K562 (cell line): ENCODE measurements at regions not wholly inside any gene's neighbourhood (a gene's known extent, or its start where the extent isn't known, plus 50 kb on each side); places are given as distances from the start of the nearest gene placed in this dataset.

ENCODE experiments used
- ATAC-seq: fragments of 200-7000 bp; cut with Tn5 transposase; 3 replicates; pipeline ENCODE4 v1.9.1; 2020; ENCODE audit warnings: moderate library complexity
- BruUV-seq: library from RNA; stranded (reverse); fragments of 400-500 nt; replicated peaks from 2 replicates; lab custom pipeline; 2021; lab: Mats Ljungman, UMichigan
- CTCF ChIA-PET: fragments of 300-600 bp; formaldehyde crosslinking; extraction: SDS; loops from one replicate; lab custom pipeline; 2021; ENCODE audit warnings: low intra/inter-chr PET ratio; lab: Yijun Ruan, JAX
- POLR2A ChIA-PET: fragments of 300-600, 350-650 bp; sonication (Branson Sonifier 250); formaldehyde crosslinking; extraction: SDS; loops from one replicate; lab custom pipeline; 2021; ENCODE audit warnings: antibody characterized with exemption, inconsistent platforms; lab: Yijun Ruan, JAX
- DNase-seq, 4 experiments: peaks; one replicate each; pipeline versions ENCODE4 v3.0.0 to v3.0.0-alpha.2; 2011 to 2018; ENCODE audit warnings: low spot score in 3 of 4, mixed read lengths in 3 of 4; ENCODE audit errors: extremely low read depth in 1 of 4
- FAIRE-seq: peaks from 2 replicates; lab custom pipeline; 2011; peaks lifted over from hg19 to GRCh38; lab: Jason Lieb, UNC
- H2AFZ ChIP-seq: 2 replicates; pipeline ENCODE4 v1.6.0; 2011; ENCODE audit warnings: low read depth, low read length, control low read depth, inconsistent platforms
- H3K27ac ChIP-seq: fragments of 200-600 bp; 3 replicates; pipeline ENCODE4 v1.8.0; 2011; ENCODE audit warnings: low read depth, mild to moderate bottlenecking, control low read depth, inconsistent platforms, low read length, moderate library complexity, mixed read lengths; ENCODE audit errors: extremely low read depth
- H3K27me3 ChIP-seq, 2 experiments: fragments of 300-600 bp in 1 of 2; 2 replicates in 1 of 2; 3 replicates in 1 of 2; pipeline versions ENCODE4 v1.6.0 to v1.8.0; 2011; ENCODE audit warnings: inconsistent platforms in 2 of 2, low read length in 2 of 2, mild to moderate bottlenecking in 1 of 2, mixed read lengths in 1 of 2, moderate library complexity in 1 of 2; ENCODE audit not compliant: control insufficient read depth in 2 of 2, insufficient read depth in 2 of 2
- H3K36me3 ChIP-seq: fragments of 300-600 bp; 3 replicates; pipeline ENCODE4 v1.8.0; 2011; ENCODE audit warnings: mild to moderate bottlenecking, low read length, inconsistent platforms; ENCODE audit not compliant: control insufficient read depth, insufficient read depth
- H3K4me1 ChIP-seq, 2 experiments: fragments of 200-600 bp in 1 of 2; replicated peaks in 1 of 2; 2 replicates in 1 of 2; 3 replicates in 1 of 2; pipeline versions ENCODE4 v1.5.1 to v1.8.0; 2011; ENCODE audit warnings: inconsistent platforms in 2 of 2, low read length in 2 of 2, mild to moderate bottlenecking in 1 of 2, mixed read lengths in 1 of 2, moderate library complexity in 1 of 2; ENCODE audit not compliant: control insufficient read depth in 2 of 2, insufficient read depth in 2 of 2
- H3K4me2 ChIP-seq: 2 replicates; pipeline ENCODE4 v1.6.1; 2011; ENCODE audit warnings: low read length, control low read depth, inconsistent platforms, mixed read lengths; ENCODE audit not compliant: insufficient read depth
- H3K4me3 ChIP-seq: fragments of 200-600 bp; sonication (generic), shearing (Covaris generic); 2 replicates; pipeline ENCODE4 v1.5.1; 2016; ENCODE audit warnings: control low read depth, inconsistent platforms
- H3K79me2 ChIP-seq: fragments of 200-600 bp; 3 replicates; pipeline ENCODE4 v1.8.0; 2011; ENCODE audit warnings: low read length, inconsistent platforms; ENCODE audit not compliant: control insufficient read depth, insufficient read depth
- H3K9ac ChIP-seq, 2 experiments: 2 replicates each; pipeline versions ENCODE4 v1.6.0 to v1.6.1; 2011; ENCODE audit warnings: low read depth in 2 of 2, low read length in 2 of 2, control low read depth in 1 of 2, inconsistent platforms in 1 of 2, mild to moderate bottlenecking in 1 of 2, mixed read lengths in 1 of 2; ENCODE audit not compliant: insufficient read depth in 1 of 2
- H3K9me1 ChIP-seq: one replicate; pipeline ENCODE4 v1.6.0; 2011; ENCODE audit warnings: inconsistent platforms, mild to moderate bottlenecking, low read length, moderate library complexity; ENCODE audit not compliant: control insufficient read depth, insufficient read depth
- H3K9me3 ChIP-seq: replicated peaks from 2 replicates; pipeline ENCODE4 v1.5.1; 2011; ENCODE audit warnings: low read depth, low read length, inconsistent platforms; ENCODE audit not compliant: control insufficient read depth, insufficient read depth
- H4K20me1 ChIP-seq: replicated peaks from 2 replicates; pipeline ENCODE4 v1.6.1; 2011; ENCODE audit warnings: low read length, inconsistent platforms, mixed read lengths; ENCODE audit not compliant: control insufficient read depth, insufficient read depth
- CTBP1 ChIP-seq: fragments of 450-650 bp; IDR thresholded peaks from 2 replicates; pipeline ENCODE4 v1.6.1; 2016; ENCODE audit warnings: borderline replicate concordance
- EGR1 ChIP-seq: fragments of 450-650 bp; conservative IDR thresholded peaks from 2 replicates; pipeline ENCODE4 v1.6.1; 2017; ENCODE audit warnings: mild to moderate bottlenecking
- EP300 ChIP-seq: IDR thresholded peaks from 2 replicates; pipeline ENCODE4 v1.6.1; 2012; ENCODE audit warnings: low read length, improper control_type of control experiment
- HDAC8 ChIP-seq: fragments of 450-650 bp; IDR thresholded peaks from 2 replicates; pipeline ENCODE4 v1.6.1; 2016; ENCODE audit warnings: mild to moderate bottlenecking, missing genetic modification characterization, moderate library complexity, missing compliant biosample characterization
- JUND ChIP-seq, 2 experiments: IDR thresholded peaks; 2 replicates in 1 of 2; 3 replicates in 1 of 2; pipeline ENCODE4 v1.6.1; 2011; ENCODE audit warnings: borderline replicate concordance in 2 of 2, low read depth in 2 of 2, low read length in 2 of 2, improper control_type of control experiment in 1 of 2, missing biosample characterization in 1 of 2, missing genetic modification characterization in 1 of 2, missing genetic modification reagents in 1 of 2
- MEF2D ChIP-seq: conservative IDR thresholded peaks from 2 replicates; pipeline ENCODE4 v1.6.1; 2016; ENCODE audit warnings: low read depth, missing genetic modification characterization, missing compliant biosample characterization
- PRPF4 ChIP-seq: fragments of 200-400 bp; formaldehyde crosslinking; IDR thresholded peaks from one replicate; pipeline ENCODE4 v1.6.1; 2017; ENCODE audit warnings: low read length, low read depth, mild to moderate bottlenecking; ENCODE audit not compliant: insufficient read depth, poor library complexity, severe bottlenecking
- SREBF2 ChIP-seq: sonication (generic); formaldehyde crosslinking; IDR thresholded peaks from 2 replicates; pipeline ENCODE4 v1.4.0; 2020; ENCODE audit warnings: mild to moderate bottlenecking, missing genetic modification reagents
- TBP ChIP-seq: optimal IDR thresholded peaks from 2 replicates; pipeline ENCODE3; 2011; ENCODE audit warnings: low read depth, low read length, improper control_type of control experiment
- TEAD2 ChIP-seq: fragments of 450-650 bp; IDR thresholded peaks from 2 replicates; pipeline ENCODE4 v1.6.1; 2016; ENCODE audit warnings: missing genetic modification characterization, control low read depth, missing compliant biosample characterization
- XRCC4 ChIP-seq: IDR thresholded peaks from one replicate; pipeline ENCODE4 v1.6.1; 2011; ENCODE audit not compliant: insufficient read depth, insufficient read length; ENCODE audit errors: extremely low read depth
- ZC3H4 ChIP-seq: sonication (generic); formaldehyde crosslinking; IDR thresholded peaks from 2 replicates; pipeline ENCODE4 v1.9.0; 2021; ENCODE audit warnings: missing genetic modification reagents, borderline replicate concordance
- ZNF668 ChIP-seq: fragments of 250-450 bp; sonication (Bioruptor Pico); IDR thresholded peaks from 2 replicates; pipeline ENCODE4 v1.8.0; 2022; ENCODE audit warnings: mild to moderate bottlenecking, inconsistent platforms
- WGBS: fragments of 100-300 bp; shearing (Covaris generic); methylation state at CpG from one replicate; pipeline ENCODE4 v1.1.6; 2016; ENCODE audit warnings: low coverage, mixed read lengths; ENCODE audit not compliant: insufficient coverage; ENCODE audit errors: missing lambda C conversion rate; 5-methylcytosine and 5-hydroxymethylcytosine counted together
- in situ Hi-C: fragments of 300-500 bp; cut with MboI; formaldehyde crosslinking; loops from 4 replicates; pipeline ENCODE4 v1.15.0; 2018; ENCODE audit warnings: inconsistent platforms, mixed read lengths
- intact Hi-C: fragments of 100-400 bp; cut with micrococcal nuclease; formaldehyde crosslinking; loops from 2 replicates; pipeline ENCODE4 v1.14.2; 2022
- TF ChIP-seq, protein P1 (sequence below): fragments of 450-650 bp; IDR thresholded peaks from 2 replicates; pipeline ENCODE4 v1.6.1; 2016; ENCODE audit warnings: borderline replicate concordance
- TF ChIP-seq, protein P2 (sequence below): fragments of 200-800 bp; sonication (Bioruptor generic); IDR thresholded peaks from 2 replicates; pipeline ENCODE4 v1.6.1; 2016; ENCODE audit warnings: missing genetic modification characterization, missing compliant biosample characterization

DNA sequence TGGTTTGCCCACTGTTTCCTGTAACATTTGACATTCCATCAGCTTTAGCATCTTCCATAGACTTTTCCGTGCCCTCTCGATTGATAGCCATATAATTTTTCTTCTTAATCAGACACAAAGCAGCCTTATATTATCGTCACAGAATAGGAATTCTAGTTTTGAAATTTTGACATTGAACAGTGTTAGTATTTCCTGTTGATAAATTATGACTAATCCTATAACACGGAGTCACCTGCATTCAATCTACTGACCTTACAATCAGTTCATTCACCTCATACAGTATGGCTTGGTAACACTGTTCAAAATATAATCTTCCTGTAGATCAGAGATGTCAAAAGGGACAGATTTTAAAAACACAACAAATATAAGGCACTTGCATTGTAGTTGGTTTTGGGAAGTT, 423.7 kb downstream of the C3orf38 start (continued):
- TF ChIP-seq XRCC4: no peak
- no peak for TF ChIP-seq EGR1
- TF ChIP-seq TEAD2: no peak
- TF ChIP-seq TBP: no peak
- TF ChIP-seq SREBF2: no peak
- no peak for TF ChIP-seq EP300

DNA sequence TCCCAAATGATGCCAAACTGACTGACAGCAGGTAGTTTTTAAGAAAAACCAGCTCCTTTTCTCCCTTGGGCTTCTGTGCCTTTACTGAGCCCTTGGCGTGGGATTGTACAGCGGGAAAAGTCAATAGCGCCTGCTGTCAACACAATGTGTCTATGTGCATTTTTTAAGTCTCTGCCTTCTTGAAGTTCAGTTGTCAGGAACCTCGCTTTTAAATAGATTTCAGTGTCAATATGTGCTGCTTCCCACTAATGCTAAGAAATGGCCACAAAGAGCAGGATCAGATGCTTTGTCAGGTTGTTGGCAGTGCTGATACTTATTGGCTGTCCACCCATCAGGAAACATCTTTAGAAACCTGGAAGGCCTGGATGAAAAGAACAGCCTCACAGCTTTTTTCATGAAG, 424.4 kb downstream of the C3orf38 start:
- H3K9ac ChIP-seq: no peak overlapping the region
- no peaks in the 10 kb centered on the region for H3K4me1 ChIP-seq
- no peaks in the 10 kb centered on the region for H3K79me2 ChIP-seq
- no peaks in the 10 kb centered on the region for H3K27me3 ChIP-seq
- H2AFZ ChIP-seq: no peak overlapping the region
- DNase-seq (no peak), FAIRE-seq (no peak), ATAC-seq (no peak)
- WGBS: 0% methylated on average over 4 of the region's 4 CpGs
- in situ Hi-C loops (no loop called here), intact Hi-C loops (no loop called here)
- no peaks in the 10 kb centered on the region for H3K9me1 ChIP-seq
- no peak overlapping the region for H3K27ac ChIP-seq
- H3K4me2 ChIP-seq: no peak overlapping the region
- CTCF ChIA-PET: no interaction called here
- BruUV-seq: no TSS peak
- no peaks in the 10 kb centered on the region for H3K36me3 ChIP-seq
- POLR2A ChIA-PET: no interaction called here
- no peaks in the 10 kb centered on the region; the same call in 1 of the 2 replicates for H3K9me3 ChIP-seq
- no peaks in the 10 kb centered on the region for H4K20me1 ChIP-seq
- no peak overlapping the region for H3K4me3 ChIP-seq
- TF ChIP-seq CTBP1 (no peak), JUND (IDR thresholded peaks at IDR 0.05; ENCODE audit: borderline replicate concordance, low read depth, low read length) (no peak), JUND (tag; IDR thresholded peaks at IDR 0.05; ENCODE audit: borderline replicate concordance, low read depth, low read length) (no peak), MEF2D (tag) (no peak), HDAC8 (tag) (no peak), ZNF668 (CRISPR knock-in tag) (no peak), ZC3H4 (CRISPR knock-in tag) (no peak), PRPF4 (no peak)
- TF ChIP-seq, protein P1, sequence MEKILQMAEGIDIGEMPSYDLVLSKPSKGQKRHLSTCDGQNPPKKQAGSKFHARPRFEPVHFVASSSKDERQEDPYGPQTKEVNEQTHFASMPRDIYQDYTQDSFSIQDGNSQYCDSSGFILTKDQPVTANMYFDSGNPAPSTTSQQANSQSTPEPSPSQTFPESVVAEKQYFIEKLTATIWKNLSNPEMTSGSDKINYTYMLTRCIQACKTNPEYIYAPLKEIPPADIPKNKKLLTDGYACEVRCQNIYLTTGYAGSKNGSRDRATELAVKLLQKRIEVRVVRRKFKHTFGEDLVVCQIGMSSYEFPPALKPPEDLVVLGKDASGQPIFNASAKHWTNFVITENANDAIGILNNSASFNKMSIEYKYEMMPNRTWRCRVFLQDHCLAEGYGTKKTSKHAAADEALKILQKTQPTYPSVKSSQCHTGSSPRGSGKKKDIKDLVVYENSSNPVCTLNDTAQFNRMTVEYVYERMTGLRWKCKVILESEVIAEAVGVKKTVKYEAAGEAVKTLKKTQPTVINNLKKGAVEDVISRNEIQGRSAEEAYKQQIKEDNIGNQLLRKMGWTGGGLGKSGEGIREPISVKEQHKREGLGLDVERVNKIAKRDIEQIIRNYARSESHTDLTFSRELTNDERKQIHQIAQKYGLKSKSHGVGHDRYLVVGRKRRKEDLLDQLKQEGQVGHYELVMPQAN: no peak
- TF ChIP-seq, protein P2, sequence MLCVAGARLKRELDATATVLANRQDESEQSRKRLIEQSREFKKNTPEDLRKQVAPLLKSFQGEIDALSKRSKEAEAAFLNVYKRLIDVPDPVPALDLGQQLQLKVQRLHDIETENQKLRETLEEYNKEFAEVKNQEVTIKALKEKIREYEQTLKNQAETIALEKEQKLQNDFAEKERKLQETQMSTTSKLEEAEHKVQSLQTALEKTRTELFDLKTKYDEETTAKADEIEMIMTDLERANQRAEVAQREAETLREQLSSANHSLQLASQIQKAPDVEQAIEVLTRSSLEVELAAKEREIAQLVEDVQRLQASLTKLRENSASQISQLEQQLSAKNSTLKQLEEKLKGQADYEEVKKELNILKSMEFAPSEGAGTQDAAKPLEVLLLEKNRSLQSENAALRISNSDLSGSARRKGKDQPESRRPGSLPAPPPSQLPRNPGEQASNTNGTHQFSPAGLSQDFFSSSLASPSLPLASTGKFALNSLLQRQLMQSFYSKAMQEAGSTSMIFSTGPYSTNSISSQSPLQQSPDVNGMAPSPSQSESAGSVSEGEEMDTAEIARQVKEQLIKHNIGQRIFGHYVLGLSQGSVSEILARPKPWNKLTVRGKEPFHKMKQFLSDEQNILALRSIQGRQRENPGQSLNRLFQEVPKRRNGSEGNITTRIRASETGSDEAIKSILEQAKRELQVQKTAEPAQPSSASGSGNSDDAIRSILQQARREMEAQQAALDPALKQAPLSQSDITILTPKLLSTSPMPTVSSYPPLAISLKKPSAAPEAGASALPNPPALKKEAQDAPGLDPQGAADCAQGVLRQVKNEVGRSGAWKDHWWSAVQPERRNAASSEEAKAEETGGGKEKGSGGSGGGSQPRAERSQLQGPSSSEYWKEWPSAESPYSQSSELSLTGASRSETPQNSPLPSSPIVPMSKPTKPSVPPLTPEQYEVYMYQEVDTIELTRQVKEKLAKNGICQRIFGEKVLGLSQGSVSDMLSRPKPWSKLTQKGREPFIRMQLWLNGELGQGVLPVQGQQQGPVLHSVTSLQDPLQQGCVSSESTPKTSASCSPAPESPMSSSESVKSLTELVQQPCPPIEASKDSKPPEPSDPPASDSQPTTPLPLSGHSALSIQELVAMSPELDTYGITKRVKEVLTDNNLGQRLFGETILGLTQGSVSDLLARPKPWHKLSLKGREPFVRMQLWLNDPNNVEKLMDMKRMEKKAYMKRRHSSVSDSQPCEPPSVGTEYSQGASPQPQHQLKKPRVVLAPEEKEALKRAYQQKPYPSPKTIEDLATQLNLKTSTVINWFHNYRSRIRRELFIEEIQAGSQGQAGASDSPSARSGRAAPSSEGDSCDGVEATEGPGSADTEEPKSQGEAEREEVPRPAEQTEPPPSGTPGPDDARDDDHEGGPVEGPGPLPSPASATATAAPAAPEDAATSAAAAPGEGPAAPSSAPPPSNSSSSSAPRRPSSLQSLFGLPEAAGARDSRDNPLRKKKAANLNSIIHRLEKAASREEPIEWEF (CRISPR knock-in tag): no peak
